A549 (cell line): ENCODE measurements at regions not wholly inside any gene's neighbourhood (a gene's known extent, or its start where the extent isn't known, plus 50 kb on each side); places are given as distances from the start of the nearest gene placed in this dataset.

Source experiments
- CTCF ChIP-seq: fragments of >200 bp; sonication (Bioruptor Twin); formaldehyde crosslinking; IDR thresholded peaks from 3 replicates; pipeline ENCODE4 v1.5.1; 2016
- RAD21 ChIP-seq, 2 experiments: fragments of >200 bp in 1 of 2; sonication (Bioruptor Twin) in 1 of 2; formaldehyde crosslinking in 1 of 2; IDR thresholded peaks in 1 of 2; conservative IDR thresholded peaks in 1 of 2; 2 replicates in 1 of 2; 3 replicates in 1 of 2; pipeline ENCODE4 v1.6.1; 2012 to 2018; ENCODE audit warnings: inconsistent platforms in 1 of 2
- REST ChIP-seq: fragments of 200-600 bp; sonication (generic); IDR thresholded peaks from 2 replicates; pipeline ENCODE4 v1.6.1; 2016; ENCODE audit warnings: antibody characterized with exemption, mild to moderate bottlenecking, moderate library complexity
- TF ChIP-seq, protein P1 (sequence below): IDR thresholded peaks from 2 replicates; pipeline ENCODE4 v1.6.1; 2012; ENCODE audit warnings: low read depth, borderline replicate concordance

GRCh38 chr9:108049026-108049607 is 559.5 kb upstream of the KLF4 start:
- TF ChIP-seq REST (no peak), RAD21 (conservative IDR thresholded peaks at IDR 0.05 in 1 of 2, IDR thresholded peaks at IDR 0.05 in 1 of 2) (no peak; a peak in 1 of 5 replicates), CTCF (no peak)
- TF ChIP-seq, protein P1, sequence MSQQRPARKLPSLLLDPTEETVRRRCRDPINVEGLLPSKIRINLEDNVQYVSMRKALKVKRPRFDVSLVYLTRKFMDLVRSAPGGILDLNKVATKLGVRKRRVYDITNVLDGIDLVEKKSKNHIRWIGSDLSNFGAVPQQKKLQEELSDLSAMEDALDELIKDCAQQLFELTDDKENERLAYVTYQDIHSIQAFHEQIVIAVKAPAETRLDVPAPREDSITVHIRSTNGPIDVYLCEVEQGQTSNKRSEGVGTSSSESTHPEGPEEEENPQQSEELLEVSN: no peak
